GM19239 (cell line): ENCODE measurements at regions not wholly inside any gene's neighbourhood (a gene's known extent, or its start where the extent isn't known, plus 50 kb on each side); places are given as distances from the start of the nearest gene placed in this dataset.

Experiments used
- DNase-seq: peaks from one replicate; pipeline ENCODE4 v3.0.0; 2011; ENCODE audit warnings: low spot score; ENCODE audit not compliant: insufficient read length
- FAIRE-seq: peaks from 2 replicates; lab custom pipeline; 2011; peaks lifted over from hg19 to GRCh38; lab: Jason Lieb, UNC

GRCh38 chr9:26335116-26335515 is 557.5 kb downstream of the CAAP1 start:
- no peak for FAIRE-seq

DNA sequence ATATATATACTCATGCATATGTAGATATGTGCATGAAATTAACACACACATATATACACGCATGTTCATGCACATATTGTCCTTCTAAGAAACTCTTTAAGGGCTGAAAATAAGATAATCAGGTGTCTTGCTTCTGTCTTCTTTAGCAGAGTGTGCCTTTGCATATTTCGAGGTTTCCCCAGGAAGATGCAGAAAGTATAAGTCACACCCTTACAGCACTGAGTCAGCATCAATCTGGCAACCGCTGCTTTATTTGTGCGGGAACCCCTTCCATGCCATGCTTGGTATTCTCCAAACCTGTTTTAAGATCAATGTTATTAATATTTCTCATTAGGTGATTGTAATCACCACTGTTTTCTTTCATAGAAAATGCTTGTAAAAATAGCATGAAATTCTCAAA is 557.9 kb downstream of the CAAP1 start:
- FAIRE-seq (no peak), DNase-seq (no peak)

More at GRCh38 chr9:26335116-26335515, 557.5 kb downstream of the CAAP1 start:
- no peak for DNase-seq

- DNase-seq (no peak), FAIRE-seq (no peak)
Measured at GRCh38 chr9:26331223-26331622, 561.4 kb downstream of the CAAP1 start.

- FAIRE-seq (no peak), DNase-seq (no peak)
Measured at GRCh38 chr9:26329974-26330373, 562.6 kb downstream of the CAAP1 start.

DNA sequence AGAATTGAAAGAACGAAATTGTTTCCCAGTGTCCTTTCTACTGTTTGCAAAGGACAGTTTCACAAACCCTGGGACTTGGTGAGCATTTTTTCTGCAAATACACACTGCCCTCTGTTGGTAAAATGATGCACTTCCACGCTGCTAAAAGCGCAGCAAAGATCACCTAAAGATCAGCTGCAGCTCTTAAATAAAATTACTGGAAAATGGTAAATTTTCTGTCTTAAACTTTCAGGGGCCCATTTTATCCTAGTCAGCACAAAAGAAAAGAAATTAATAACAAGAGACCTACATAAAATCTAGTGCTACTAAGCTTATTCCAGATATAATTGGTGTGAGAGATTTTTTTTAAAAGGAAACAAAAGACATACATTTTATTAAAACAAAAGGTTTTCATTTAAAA is 566.0 kb downstream of the CAAP1 start:
- DNase-seq, result peak; percentile 1
- FAIRE-seq, result peak; percentile 59

GRCh38 chr9:26325444-26325829 is 567.2 kb downstream of the CAAP1 start:
- no peak for FAIRE-seq
- DNase-seq, result no peak

GRCh38 chr9:26324786-26325443 is 567.7 kb downstream of the CAAP1 start:
- DNase-seq (no peak), FAIRE-seq (no peak)

DNA sequence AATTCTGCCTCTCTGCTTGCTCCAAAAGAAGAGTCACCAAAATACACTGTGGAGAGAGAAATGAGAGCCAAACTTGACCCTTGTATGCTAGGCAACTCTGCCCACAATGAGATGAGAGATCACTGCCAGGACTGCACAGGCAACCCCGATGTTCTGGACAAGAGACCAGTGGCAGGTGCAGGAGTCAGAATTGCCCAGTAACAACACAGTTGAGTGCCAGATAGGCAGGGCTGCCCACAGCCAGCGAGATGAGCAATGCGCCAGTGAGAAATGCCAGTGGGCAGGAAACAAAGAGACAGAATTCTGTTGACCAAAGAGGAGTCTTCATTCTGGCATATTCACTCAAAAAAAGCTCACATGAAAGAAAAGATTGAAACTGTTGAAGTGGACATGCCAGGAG is 570.7 kb downstream of the CAAP1 start:
- FAIRE-seq, result no peak
- DNase-seq, result no peak

DNA sequence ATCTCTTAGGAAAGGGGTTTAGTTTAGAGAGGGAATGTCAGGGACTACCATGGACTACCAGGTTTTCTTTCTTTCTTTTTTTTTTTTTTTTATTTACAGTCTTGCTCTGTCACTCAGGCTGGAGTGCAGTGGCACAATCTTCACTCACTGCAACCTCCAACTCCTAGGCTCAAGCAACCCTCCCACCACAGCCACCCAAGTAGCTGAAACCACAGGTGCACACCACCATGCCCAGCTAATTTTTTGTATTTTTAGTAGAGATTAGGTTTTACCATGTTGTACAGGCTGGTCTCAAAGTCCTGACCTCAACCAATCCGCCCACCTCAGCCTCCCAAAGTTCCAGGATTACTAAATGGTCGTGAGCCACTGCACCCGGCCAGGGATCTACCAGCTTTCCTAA is 572.7 kb downstream of the CAAP1 start:
- FAIRE-seq (no peak), DNase-seq (no peak)

DNA sequence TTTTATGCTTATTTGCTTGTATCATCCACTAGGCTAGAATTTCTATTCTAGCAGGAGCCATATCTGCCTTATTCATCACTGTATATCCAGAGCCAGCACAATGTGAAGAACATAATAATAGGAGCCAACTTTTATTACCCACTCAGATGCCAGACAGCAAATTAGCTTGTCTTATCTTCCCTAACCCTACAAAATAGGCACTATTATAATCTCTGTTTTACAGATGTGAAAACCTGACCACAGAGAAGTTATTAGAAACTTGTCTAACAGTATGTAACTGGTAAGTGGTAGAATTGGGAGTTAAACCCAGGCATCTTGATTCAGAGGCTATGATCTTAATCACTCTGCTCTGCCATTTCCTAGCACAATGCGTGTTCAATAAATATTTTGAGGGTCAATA is 579.5 kb downstream of the CAAP1 start:
- FAIRE-seq (no peak), DNase-seq (no peak)

- DNase-seq, result no peak
- no peak for FAIRE-seq
Measured at GRCh38 chr9:26311463-26311995, 581.1 kb downstream of the CAAP1 start.

GRCh38 chr9:26310294-26310693 is 582.3 kb downstream of the CAAP1 start:
- FAIRE-seq (no peak), DNase-seq (no peak)

GRCh38 chr9:26308328-26308727 is 584.3 kb downstream of the CAAP1 start:
- FAIRE-seq, result no peak
- DNase-seq, result no peak

DNA sequence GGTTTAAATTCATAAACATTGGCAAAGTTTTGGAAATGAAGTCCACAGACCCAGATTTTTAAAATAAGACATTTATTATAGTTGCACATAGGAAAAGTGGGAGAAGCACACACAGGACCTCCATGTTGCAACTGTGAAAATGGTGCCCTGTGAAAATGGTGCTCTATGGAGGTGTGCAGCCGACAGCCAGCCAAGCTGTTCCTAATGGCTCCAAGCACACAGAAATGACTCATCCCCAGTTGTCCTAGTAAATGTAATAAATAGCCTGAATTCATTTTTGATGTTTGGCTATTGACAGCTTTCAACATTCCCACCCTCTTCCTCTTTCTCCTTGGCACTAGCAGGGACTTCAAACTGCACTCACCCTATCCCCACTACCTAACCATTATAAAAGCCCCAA is 590.9 kb downstream of the CAAP1 start:
- DNase-seq (no peak), FAIRE-seq (no peak)

- no peak for FAIRE-seq
- no peak for DNase-seq
Measured at GRCh38 chr9:26301046-26301445, 591.6 kb downstream of the CAAP1 start.

- DNase-seq (no peak), FAIRE-seq (no peak)
Measured at GRCh38 chr9:26296910-26297572, 595.6 kb downstream of the CAAP1 start.

DNA sequence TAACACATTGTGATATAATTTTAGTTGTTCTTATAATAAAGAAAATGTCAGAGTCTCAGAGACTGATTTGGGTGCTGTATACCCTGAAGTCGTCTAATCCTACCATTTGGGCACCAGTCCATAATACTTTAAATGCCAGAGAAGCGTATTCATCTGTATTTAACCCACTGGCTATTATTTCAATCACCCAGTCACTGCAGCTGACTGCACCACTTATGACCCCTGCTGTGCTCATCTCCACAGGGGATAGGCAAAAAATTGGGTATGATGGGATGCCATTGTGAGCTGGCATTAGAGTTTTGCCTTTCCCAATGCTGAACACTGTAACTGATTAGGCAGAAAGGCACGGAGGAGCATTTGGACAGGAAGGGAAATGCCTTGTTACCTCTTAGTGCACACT is 599.7 kb downstream of the CAAP1 start:
- no peak for FAIRE-seq
- no peak for DNase-seq

DNA sequence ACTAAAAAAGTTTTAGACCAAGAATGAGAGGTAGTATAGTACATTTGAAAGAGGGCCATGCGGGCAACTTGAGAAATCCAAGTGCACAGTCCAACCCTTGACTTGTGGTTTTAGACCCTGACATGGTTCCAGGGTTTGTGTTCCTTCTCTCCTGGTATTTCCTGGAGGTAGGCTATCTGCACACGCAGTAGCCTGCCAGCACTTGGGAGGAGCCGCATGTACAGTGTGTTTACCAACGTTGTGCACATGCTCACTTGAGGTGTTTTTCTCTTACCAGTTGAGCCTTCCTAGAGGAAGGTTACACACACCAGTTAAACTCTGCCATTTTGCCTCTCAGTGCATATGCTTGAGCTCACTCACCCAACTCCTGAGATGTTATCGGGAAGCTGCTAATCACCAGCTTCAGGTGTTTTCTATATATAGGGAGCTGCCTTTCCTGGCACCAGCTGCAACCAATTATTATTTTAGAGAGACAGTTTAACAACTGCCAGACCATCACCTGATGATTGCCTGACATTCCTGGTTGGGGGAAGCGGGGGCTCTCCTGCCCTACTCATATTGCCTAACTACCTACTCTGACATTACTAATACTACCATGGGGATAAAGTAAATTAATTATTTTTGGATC is 593.4 kb upstream of the TUSC1 start:
- FAIRE-seq (no peak), DNase-seq (no peak)

DNA sequence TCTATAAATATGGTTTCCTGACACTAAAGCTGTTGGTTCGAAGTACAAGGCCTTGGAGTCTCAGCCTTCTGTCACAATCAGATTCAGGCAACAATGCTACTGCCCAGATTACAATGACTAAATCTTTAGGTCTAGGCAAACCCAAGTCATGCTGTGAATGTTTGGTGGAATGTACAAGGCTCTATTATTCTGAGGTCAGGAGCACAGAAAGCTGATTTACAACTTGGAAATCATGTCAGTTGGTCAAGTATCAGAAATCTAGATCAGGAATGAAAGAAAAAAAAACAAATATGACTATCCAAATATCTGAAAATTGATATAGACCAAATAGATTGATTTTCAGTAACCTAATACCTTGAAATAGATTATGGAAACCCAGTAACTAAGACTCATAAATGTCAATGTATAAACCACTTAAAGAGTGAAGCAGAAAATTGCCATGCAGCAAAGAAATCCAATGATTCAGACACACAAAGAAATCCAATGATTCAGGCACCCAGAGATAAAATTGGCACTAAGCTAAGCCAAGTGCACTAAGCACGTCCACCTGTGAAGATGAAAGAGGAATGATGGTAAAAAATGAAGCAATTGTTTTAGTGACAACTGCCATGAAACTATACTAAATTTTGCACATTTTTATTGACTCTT is 588.0 kb upstream of the TUSC1 start:
- FAIRE-seq (no peak), DNase-seq (no peak)

GRCh38 chr9:26264709-26265601 is 586.7 kb upstream of the TUSC1 start:
- no peak for DNase-seq

More at GRCh38 chr9:26264709-26265601, 586.7 kb upstream of the TUSC1 start:
- no peak for FAIRE-seq
